GM12878 (cell line): ENCODE measurements at regions not wholly inside any gene's neighbourhood (a gene's known extent, or its start where the extent isn't known, plus 50 kb on each side); places are given as distances from the start of the nearest gene placed in this dataset.

Source experiments
- ATAC-seq: fragments of 200-7000 bp; cut with Tn5 transposase; 3 replicates; pipeline ENCODE4 v1.9.1; 2020; ENCODE audit warnings: mild to moderate bottlenecking, moderate library complexity
- BruUV-seq: library from RNA; stranded (reverse); fragments of 400-500 nt; replicated peaks from 2 replicates; lab custom pipeline; 2021; lab: Mats Ljungman, UMichigan
- CTCF ChIA-PET: fragments of 300-600 bp; sonication (Branson Sonifier 250); formaldehyde crosslinking; extraction: SDS; loops from one replicate; lab custom pipeline; 2021; ENCODE audit warnings: inconsistent platforms; lab: Yijun Ruan, JAX
- POLR2A ChIA-PET: fragments of 350-600 bp; formaldehyde crosslinking; extraction: SDS; loops from one replicate; lab custom pipeline; 2021; ENCODE audit warnings: inconsistent platforms; lab: Charles Lee
- RAD21 ChIA-PET: fragments of 300-600 bp; sonication (Branson Sonifier 250); formaldehyde crosslinking; loops from one replicate; lab custom pipeline; 2023; ENCODE audit warnings: antibody characterized with exemption; ENCODE audit not compliant: unreplicated experiment; lab: Charles Lee
- SMC1A ChIA-PET: fragments of 300-600 bp; sonication (Branson Sonifier 250); formaldehyde crosslinking; loops from one replicate; lab custom pipeline; 2023; ENCODE audit not compliant: unreplicated experiment, uncharacterized antibody; lab: Charles Lee
- DNase-seq: peaks from one replicate; pipeline ENCODE4 v3.0.0-alpha.2; 2011; ENCODE audit warnings: low read depth, low spot score
- FAIRE-seq: peaks from 3 replicates; lab custom pipeline; 2011; peaks lifted over from hg19 to GRCh38; lab: Jason Lieb, UNC
- H2AFZ ChIP-seq: 2 replicates; pipeline ENCODE4 v1.6.0; 2011; ENCODE audit warnings: low read depth, low read length, control low read depth; ENCODE audit not compliant: control insufficient read depth
- H3K27ac ChIP-seq: 2 replicates; pipeline ENCODE4 v1.5.1; 2011; ENCODE audit warnings: control low read depth; ENCODE audit not compliant: control insufficient read depth, insufficient read depth
- H3K27me3 ChIP-seq, 2 experiments: replicated peaks in 1 of 2; 2 replicates each; pipeline versions ENCODE4 v1.6.0 to v1.6.1; 2011; ENCODE audit warnings: low read length in 1 of 2; ENCODE audit not compliant: control insufficient read depth in 2 of 2, insufficient read depth in 2 of 2
- H3K36me3 ChIP-seq, 2 experiments: 2 replicates each; pipeline ENCODE4 v1.5.1; 2011; ENCODE audit warnings: low read length in 1 of 2; ENCODE audit not compliant: control insufficient read depth in 2 of 2, insufficient read depth in 2 of 2
- H3K4me1 ChIP-seq: 2 replicates; pipeline ENCODE4 v1.6.1; 2011; ENCODE audit warnings: mild to moderate bottlenecking, low read length, moderate library complexity, mixed read lengths; ENCODE audit not compliant: control insufficient read depth, insufficient read depth
- H3K4me2 ChIP-seq: 2 replicates; pipeline ENCODE4 v1.6.0; 2011; ENCODE audit warnings: control low read depth; ENCODE audit not compliant: control insufficient read depth, insufficient read depth
- H3K4me3 ChIP-seq: fragments of 200-600 bp; sonication (generic); 2 replicates; pipeline ENCODE4 v1.5.1; 2016
- H3K79me2 ChIP-seq: 2 replicates; pipeline ENCODE4 v1.6.0; 2011; ENCODE audit warnings: low read length; ENCODE audit not compliant: control insufficient read depth, insufficient read depth
- H3K9ac ChIP-seq: 2 replicates; pipeline ENCODE4 v1.8.0; 2011; ENCODE audit warnings: low read length, control low read depth, mixed read lengths; ENCODE audit not compliant: control insufficient read depth, insufficient read depth
- H3K9me3 ChIP-seq: replicated peaks from 3 replicates; pipeline ENCODE4 v1.5.1; 2011; ENCODE audit warnings: mild to moderate bottlenecking, low read length; ENCODE audit not compliant: control insufficient read depth, insufficient read depth
- H4K20me1 ChIP-seq: 2 replicates; pipeline ENCODE4 v1.6.0; 2011; ENCODE audit not compliant: control insufficient read depth, insufficient read depth
- ETV6 ChIP-seq, 2 experiments: fragments of 450-650 bp in 1 of 2; IDR thresholded peaks in 1 of 2; conservative IDR thresholded peaks in 1 of 2; 2 replicates each; pipeline ENCODE4 v1.6.1; 2014; ENCODE audit warnings: antibody characterized with exemption in 1 of 2, borderline replicate concordance in 1 of 2, low read depth in 1 of 2, mild to moderate bottlenecking in 1 of 2, moderate library complexity in 1 of 2
- HCFC1 ChIP-seq: fragments of 150-350 bp; IDR thresholded peaks from 2 replicates; pipeline ENCODE4 v1.6.1; 2014; ENCODE audit warnings: low read length
- RELB ChIP-seq: fragments of 450-650 bp; IDR thresholded peaks from 2 replicates; pipeline ENCODE4 v1.6.1; 2017; ENCODE audit warnings: low read depth, mild to moderate bottlenecking, moderate library complexity
- SRF ChIP-seq, 2 experiments: IDR thresholded peaks; 2 replicates each; pipeline ENCODE4 v1.6.1; 2011; ENCODE audit warnings: low read depth in 2 of 2, low read length in 2 of 2, mild to moderate bottlenecking in 1 of 2, moderate library complexity in 1 of 2
- STAT1 ChIP-seq: fragments of 450-650 bp; conservative IDR thresholded peaks from 2 replicates; pipeline ENCODE4 v1.6.1; 2014; ENCODE audit warnings: antibody characterized with exemption, mild to moderate bottlenecking
- SUPT20H ChIP-seq: IDR thresholded peaks from 2 replicates; pipeline ENCODE4 v1.6.1; 2011; ENCODE audit warnings: low read depth, mild to moderate bottlenecking, low read length, moderate library complexity, borderline replicate concordance; ENCODE audit not compliant: control insufficient read depth
- TCF7 ChIP-seq: IDR thresholded peaks from 2 replicates; pipeline ENCODE4 v1.6.1; 2014; ENCODE audit warnings: antibody characterized with exemption, borderline replicate concordance
- USF2 ChIP-seq: IDR thresholded peaks from 2 replicates; pipeline ENCODE4 v1.6.1; 2011; ENCODE audit warnings: low read depth, low read length, improper control_type of control experiment, borderline replicate concordance
- ZBTB33 ChIP-seq: fragments of 450-650 bp; IDR thresholded peaks from 2 replicates; pipeline ENCODE4 v1.6.1; 2017; ENCODE audit warnings: mild to moderate bottlenecking
- ZBTB4 ChIP-seq: fragments of 450-650 bp; formaldehyde crosslinking; IDR thresholded peaks from 2 replicates; pipeline ENCODE4 v1.4.0; 2022; ENCODE audit warnings: mild to moderate bottlenecking, moderate library complexity
- ZBTB40 ChIP-seq: fragments of 450-650 bp; IDR thresholded peaks from 2 replicates; pipeline ENCODE4 v1.6.1; 2016; ENCODE audit warnings: mild to moderate bottlenecking, moderate library complexity, borderline replicate concordance
- WGBS: methylation state at CpG from one replicate; pipeline ENCODE4 v1.1.6; 2016; ENCODE audit warnings: low lambda C conversion rate; ENCODE audit not compliant: insufficient replicate concordance, insufficient coverage; ENCODE audit errors: missing lambda C conversion rate; 5-methylcytosine and 5-hydroxymethylcytosine counted together
- in situ Hi-C: fragments of 300-500 bp; cut with MboI; formaldehyde crosslinking; loops from 9 replicates; pipeline ENCODE4 v1.14.3; 2018; ENCODE audit warnings: mixed read lengths
- intact Hi-C: fragments of 100-400 bp; cut with micrococcal nuclease; formaldehyde crosslinking; loops from one replicate; pipeline ENCODE4 v1.14.2; 2022; ENCODE audit not compliant: unreplicated experiment

GRCh38 chr9:21653091-21653490 is 149.3 kb upstream of the MTAP start:
- no peaks in the 10 kb centered on the region for H3K9me3 ChIP-seq
- DNase-seq, result no peak
- RAD21 ChIA-PET, result no interaction called here
- CTCF ChIA-PET, result interaction anchor here (0.5 kb wide), 2 partner anchors 40 to 99 kb away, joined by 3 read pairs; no protein-coding TSS in a partner anchor
- H3K9ac ChIP-seq, result no peak overlapping the region
- SMC1A ChIA-PET, result no interaction called here
- H3K27ac ChIP-seq, result no peak overlapping the region
- no peak for TF ChIP-seq SRF (IDR thresholded peaks at IDR 0.05; ENCODE audit: low read depth in 2 of 2, low read length in 2 of 2)
- no peak for TF ChIP-seq ZBTB4 (CRISPR knock-in tag)
- no peak for TF ChIP-seq TCF7
- no peak for TF ChIP-seq SUPT20H
- TF ChIP-seq ZBTB40, result no peak
- no peak for TF ChIP-seq ETV6 (conservative IDR thresholded peaks at IDR 0.05 in 1 of 2, IDR thresholded peaks at IDR 0.05 in 1 of 2; ENCODE audit: borderline replicate concordance in 1 of 2, low read depth in 1 of 2)
- no peak for TF ChIP-seq RELB
- TF ChIP-seq HCFC1, result no peak
- no peak for TF ChIP-seq STAT1
- TF ChIP-seq USF2, result no peak
- no peak for TF ChIP-seq ZBTB33
- FAIRE-seq, result no peak
- in situ Hi-C loops (no loop called here), intact Hi-C loops (no loop called here)
- no peak overlapping the region for H3K4me2 ChIP-seq
- no peaks in the 10 kb centered on the region for H3K4me1 ChIP-seq
- no TSS peak for BruUV-seq
- 0% methylated on average over 3 of the region's 3 CpGs for WGBS
- H3K36me3 ChIP-seq, result no peaks in the 10 kb centered on the region
- POLR2A ChIA-PET, result no interaction called here
- no peak overlapping the region for H2AFZ ChIP-seq
- peaks cover 0 to 2% of the 10 kb centered on the region in 2 experiments; a peak in 1 of 4 replicates for H3K27me3 ChIP-seq
- no peaks in the 10 kb centered on the region for H3K79me2 ChIP-seq
- H4K20me1 ChIP-seq, result no peaks in the 10 kb centered on the region
- no peak for ATAC-seq
- no peak overlapping the region for H3K4me3 ChIP-seq
